NOMO-1 treated with dmso at 0.1 percent for 144 hours (cell line): ENCODE measurements at regions not wholly inside any gene's neighbourhood (a gene's known extent, or its start where the extent isn't known, plus 50 kb on each side); places are given as distances from the start of the nearest gene placed in this dataset.

ENCODE experiments used
- DNase-seq: peaks from one replicate; lab custom pipeline; 2025; ENCODE audit not compliant: unreplicated experiment; lab: John Stamatoyannopoulos, UW

GRCh38 chr13:84686458-84686857 is 804.2 kb upstream of the SLITRK1 start:
- DNase-seq: no peak

- no peak for DNase-seq
These were observed 802.5 kb upstream of the SLITRK1 start for GRCh38 chr13:84684804-84685203.

- no peak for DNase-seq
These were observed 801.9 kb upstream of the SLITRK1 start for GRCh38 chr13:84684048-84684662.

GRCh38 chr13:84683448-84683847 is 801.2 kb upstream of the SLITRK1 start:
- DNase-seq: no peak

- DNase-seq: no peak
These were observed 795.6 kb upstream of the SLITRK1 start for GRCh38 chr13:84677836-84678235.

- DNase-seq: no peak
These were observed 790.3 kb upstream of the SLITRK1 start for GRCh38 chr13:84672616-84673015.

GRCh38 chr13:84670245-84670644 is 788.0 kb upstream of the SLITRK1 start:
- no peak for DNase-seq

- no peak for DNase-seq
These were observed 786.4 kb upstream of the SLITRK1 start for GRCh38 chr13:84668637-84669036.

GRCh38 chr13:84662491-84662890 is 780.2 kb upstream of the SLITRK1 start:
- DNase-seq: no peak

- DNase-seq: no peak
These were observed 779.4 kb upstream of the SLITRK1 start for GRCh38 chr13:84661718-84662117.

- DNase-seq: no peak
These were observed 777.0 kb upstream of the SLITRK1 start for GRCh38 chr13:84659359-84659661.

GRCh38 chr13:84658491-84659358 is 776.5 kb upstream of the SLITRK1 start:
- no peak for DNase-seq

- DNase-seq: no peak
These were observed 773.4 kb upstream of the SLITRK1 start for GRCh38 chr13:84655677-84656076.

GRCh38 chr13:84654654-84655275 is 772.5 kb upstream of the SLITRK1 start:
- DNase-seq: no peak

GRCh38 chr13:84653915-84654534 is 771.8 kb upstream of the SLITRK1 start:
- DNase-seq: no peak

- no peak for DNase-seq
These were observed 769.4 kb upstream of the SLITRK1 start for GRCh38 chr13:84651705-84652104.

- DNase-seq: no peak
These were observed 769.0 kb upstream of the SLITRK1 start for GRCh38 chr13:84651288-84651687.

GRCh38 chr13:84649853-84650252 is 767.6 kb upstream of the SLITRK1 start:
- DNase-seq: no peak

- no peak for DNase-seq
These were observed 765.9 kb upstream of the SLITRK1 start for GRCh38 chr13:84648069-84648640.

- no peak for DNase-seq
These were observed 764.7 kb upstream of the SLITRK1 start for GRCh38 chr13:84646957-84647356.

- no peak for DNase-seq
These were observed 763.1 kb upstream of the SLITRK1 start for GRCh38 chr13:84645196-84646012.
